ENCODE measurements at regions not wholly inside any gene's neighbourhood (a gene's known extent, or its start where the extent isn't known, plus 50 kb on each side); places are given as distances from the start of the nearest gene placed in this dataset.

DNA sequence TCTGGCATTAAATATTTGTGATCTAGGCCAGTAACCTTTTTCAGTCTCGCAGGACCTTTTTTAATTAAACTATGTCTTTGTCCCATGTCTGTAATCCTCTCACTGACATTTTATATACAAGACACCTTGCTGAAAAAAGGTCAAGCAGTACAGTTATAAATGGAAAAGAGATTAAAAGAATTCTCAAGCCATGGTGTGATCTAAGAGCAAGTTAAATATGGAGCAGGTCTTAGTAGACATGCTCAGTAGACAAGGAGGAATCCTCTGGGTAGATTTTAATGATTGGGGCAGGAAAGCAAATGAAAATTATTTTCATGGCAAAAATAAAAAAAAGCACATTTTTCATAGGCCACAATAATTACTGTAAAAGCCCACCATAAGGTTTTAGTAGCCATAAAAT, 203.5 kb downstream of the PPP1R3A start:
- TF ChIP-seq, protein P1, sequence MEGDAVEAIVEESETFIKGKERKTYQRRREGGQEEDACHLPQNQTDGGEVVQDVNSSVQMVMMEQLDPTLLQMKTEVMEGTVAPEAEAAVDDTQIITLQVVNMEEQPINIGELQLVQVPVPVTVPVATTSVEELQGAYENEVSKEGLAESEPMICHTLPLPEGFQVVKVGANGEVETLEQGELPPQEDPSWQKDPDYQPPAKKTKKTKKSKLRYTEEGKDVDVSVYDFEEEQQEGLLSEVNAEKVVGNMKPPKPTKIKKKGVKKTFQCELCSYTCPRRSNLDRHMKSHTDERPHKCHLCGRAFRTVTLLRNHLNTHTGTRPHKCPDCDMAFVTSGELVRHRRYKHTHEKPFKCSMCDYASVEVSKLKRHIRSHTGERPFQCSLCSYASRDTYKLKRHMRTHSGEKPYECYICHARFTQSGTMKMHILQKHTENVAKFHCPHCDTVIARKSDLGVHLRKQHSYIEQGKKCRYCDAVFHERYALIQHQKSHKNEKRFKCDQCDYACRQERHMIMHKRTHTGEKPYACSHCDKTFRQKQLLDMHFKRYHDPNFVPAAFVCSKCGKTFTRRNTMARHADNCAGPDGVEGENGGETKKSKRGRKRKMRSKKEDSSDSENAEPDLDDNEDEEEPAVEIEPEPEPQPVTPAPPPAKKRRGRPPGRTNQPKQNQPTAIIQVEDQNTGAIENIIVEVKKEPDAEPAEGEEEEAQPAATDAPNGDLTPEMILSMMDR (IDR thresholded peaks at IDR 0.05) = no peak
- TF ChIP-seq POLR2AphosphoS5 (IDR thresholded peaks at IDR 0.05) = no peak
